Common myeloid progenitor, CD34-positive (primary cell): ENCODE measurements at regions not wholly inside any gene's neighbourhood (a gene's known extent, or its start where the extent isn't known, plus 50 kb on each side); places are given as distances from the start of the nearest gene placed in this dataset.

ENCODE experiments used
- CTCF ChIA-PET: fragments of 350-600 bp; sonication (Branson Sonifier 250); formaldehyde crosslinking; loops from one replicate; lab custom pipeline; 2021; ENCODE audit warnings: antibody characterized with exemption; lab: Charles Lee
- POLR2A ChIA-PET: fragments of 350-600 bp; sonication (Branson Sonifier 250); formaldehyde crosslinking; loops from one replicate; lab custom pipeline; 2021; ENCODE audit warnings: antibody characterized with exemption; lab: Charles Lee
- DNase-seq, 3 donors: peaks; one replicate each; pipeline versions ENCODE4 v3.0.0 to v3.0.0-alpha.2; 2013
- H3K27ac ChIP-seq, 2 experiments: 1 replicate in 1 of 2; 2 replicates in 1 of 2; pipeline ENCODE4 v1.7.0; 2013; ENCODE audit warnings: inconsistent platforms in 2 of 2, low read length in 2 of 2, mild to moderate bottlenecking in 2 of 2, low read depth in 1 of 2, moderate library complexity in 1 of 2; ENCODE audit not compliant: severe bottlenecking in 2 of 2, insufficient read depth in 1 of 2, poor library complexity in 1 of 2
- H3K27me3 ChIP-seq, 5 experiments: replicated peaks in 2 of 5; 1 replicate in 3 of 5; 2 replicates in 2 of 5; pipeline versions ENCODE4 v1.6.1 to v1.7.0; 2013; ENCODE audit warnings: low read length in 4 of 5, mild to moderate bottlenecking in 2 of 5, moderate library complexity in 2 of 5, inconsistent platforms in 1 of 5; ENCODE audit not compliant: insufficient read depth in 5 of 5, control insufficient read depth in 4 of 5
- H3K36me3 ChIP-seq, 4 experiments: 1 replicate in 2 of 4; 2 replicates in 2 of 4; pipeline versions ENCODE4 v1.6.1 to v1.7.0; 2013; ENCODE audit warnings: low read length in 3 of 4, control low read depth in 1 of 4, mild to moderate bottlenecking in 1 of 4; ENCODE audit not compliant: control insufficient read depth in 4 of 4, insufficient read depth in 4 of 4
- H3K4me1 ChIP-seq, 4 experiments: 1 replicate in 3 of 4; 2 replicates in 1 of 4; pipeline versions ENCODE4 v1.6.1 to v1.7.1; 2013; ENCODE audit warnings: low read length in 3 of 4, mild to moderate bottlenecking in 3 of 4, control low read depth in 1 of 4, inconsistent platforms in 1 of 4, moderate library complexity in 1 of 4; ENCODE audit not compliant: control insufficient read depth in 4 of 4, insufficient read depth in 4 of 4; ENCODE audit errors: control extremely low read depth in 1 of 4
- H3K4me3 ChIP-seq, 7 experiments: 1 replicate in 4 of 7; 2 replicates in 3 of 7; pipeline versions ENCODE4 v1.5.1 to v1.7.0; 2013; ENCODE audit warnings: mild to moderate bottlenecking in 7 of 7, low read length in 6 of 7, moderate library complexity in 6 of 7, inconsistent platforms in 2 of 7, low read depth in 2 of 7, control low read depth in 1 of 7; ENCODE audit not compliant: insufficient read depth in 4 of 7, control insufficient read depth in 1 of 7; ENCODE audit errors: extremely low read depth in 1 of 7
- H3K9me3 ChIP-seq, 5 experiments: 1 replicate in 4 of 5; 2 replicates in 1 of 5; pipeline versions ENCODE4 v1.6.1 to v1.7.1; 2013; ENCODE audit warnings: low read length in 4 of 5, mild to moderate bottlenecking in 2 of 5, inconsistent platforms in 1 of 5, low read depth in 1 of 5, moderate library complexity in 1 of 5; ENCODE audit not compliant: control insufficient read depth in 4 of 5, insufficient read depth in 2 of 5; ENCODE audit errors: control extremely low read depth in 1 of 5
- WGBS: methylation state at CpG from one replicate; pipeline ENCODE4 v1.1.5; 2013; ENCODE audit not compliant: insufficient coverage; 5-methylcytosine and 5-hydroxymethylcytosine counted together

GRCh38 chr3:59150039-59150438 is 100.2 kb upstream of the CFAP20DC start:
- ChIA-PET CTCF (no interaction called here), POLR2A (no interaction called here)
- WGBS: 85% methylated on average over 3 of the region's 3 CpGs
- DNase-seq: no peak
- no peaks in the 10 kb centered on the region for H3K36me3 ChIP-seq
- H3K27ac ChIP-seq: no peak overlapping the region
- peaks cover 0 to 28% (median 4%) of the 10 kb centered on the region in 5 experiments for H3K9me3 ChIP-seq
- H3K4me3 ChIP-seq: no peak overlapping the region
- H3K4me1 ChIP-seq: no peaks in the 10 kb centered on the region
- no peaks in the 10 kb centered on the region for H3K27me3 ChIP-seq

- no peaks in the 10 kb centered on the region for H3K4me1 ChIP-seq
- ChIA-PET CTCF (no interaction called here), POLR2A (no interaction called here)
- no peak overlapping the region for H3K27ac ChIP-seq
- WGBS: no CpG with 5 or more reads among the region's 2 CpGs
- no peaks in the 10 kb centered on the region for H3K36me3 ChIP-seq
- no peak for DNase-seq
- no peaks in the 10 kb centered on the region for H3K27me3 ChIP-seq
- peaks cover 0 to 28% (median 4%) of the 10 kb centered on the region in 5 experiments for H3K9me3 ChIP-seq
- no peak overlapping the region for H3K4me3 ChIP-seq
Measured at GRCh38 chr3:59149166-59149565, 99.3 kb upstream of the CFAP20DC start.

- Histone ChIP-seq H3K4me3 (no peak overlapping the region), H3K4me1 (no peaks in the 10 kb centered on the region), H3K9me3 (peaks cover 0 to 12% (median 0%) of the 10 kb centered on the region in 5 experiments), H3K27me3 (no peaks in the 10 kb centered on the region), H3K27ac (no peak overlapping the region), H3K36me3 (no peaks in the 10 kb centered on the region)
- CTCF ChIA-PET: no interaction called here
- POLR2A ChIA-PET: no interaction called here
- DNase-seq: no peak
Measured at GRCh38 chr3:59143447-59143846, 93.6 kb upstream of the CFAP20DC start.

GRCh38 chr3:59142556-59142955 is 92.7 kb upstream of the CFAP20DC start:
- Histone ChIP-seq H3K4me3 (no peak overlapping the region), H3K27me3 (no peaks in the 10 kb centered on the region), H3K9me3 (peaks cover 0 to 5% (median 0%) of the 10 kb centered on the region in 5 experiments), H3K27ac (no peak overlapping the region), H3K4me1 (no peaks in the 10 kb centered on the region), H3K36me3 (no peaks in the 10 kb centered on the region)
- POLR2A ChIA-PET: no interaction called here
- WGBS: 51% methylated on average over 2 of the region's 6 CpGs
- no peak for DNase-seq
- CTCF ChIA-PET: no interaction called here

GRCh38 chr3:59138966-59139365 is 89.1 kb upstream of the CFAP20DC start:
- 100% methylated on average over 1 of the region's 7 CpGs for WGBS
- no peak for DNase-seq
- Histone ChIP-seq H3K9me3 (no peaks in the 10 kb centered on the region), H3K27ac (no peak overlapping the region), H3K4me1 (peaks cover 0 to 3% (median 1%) of the 10 kb centered on the region in 4 experiments), H3K4me3 (no peak overlapping the region), H3K27me3 (no peaks in the 10 kb centered on the region), H3K36me3 (no peaks in the 10 kb centered on the region)
- ChIA-PET CTCF (no interaction called here), POLR2A (no interaction called here)

- DNase-seq: no peak
- no CpG with 5 or more reads among the region's 1 CpG for WGBS
- CTCF ChIA-PET: interaction anchor here (1.0 kb wide), 1 partner anchor 10 kb away, joined by 3 read pairs; no protein-coding TSS in a partner anchor
Measured at GRCh38 chr3:59137415-59137814, 87.6 kb upstream of the CFAP20DC start.

GRCh38 chr3:59136081-59136480 is 86.3 kb upstream of the CFAP20DC start:
- DNase-seq: no peak
- CTCF ChIA-PET: no interaction called here
- H3K27ac ChIP-seq: no peak overlapping the region
- H3K27me3 ChIP-seq: no peaks in the 10 kb centered on the region
- no peaks in the 10 kb centered on the region for H3K9me3 ChIP-seq
- H3K4me3 ChIP-seq: no peak overlapping the region
- H3K4me1 ChIP-seq: peaks cover 0 to 3% (median 1%) of the 10 kb centered on the region in 4 experiments
- POLR2A ChIA-PET: no interaction called here
- H3K36me3 ChIP-seq: no peaks in the 10 kb centered on the region
- no CpG with 5 or more reads among the region's 2 CpGs for WGBS

More at GRCh38 chr3:59137415-59137814, 87.6 kb upstream of the CFAP20DC start:
- POLR2A ChIA-PET: no interaction called here
- Histone ChIP-seq H3K4me3 (no peak overlapping the region), H3K9me3 (no peaks in the 10 kb centered on the region), H3K27ac (no peak overlapping the region), H3K4me1 (peaks cover 0 to 3% (median 1%) of the 10 kb centered on the region in 4 experiments), H3K27me3 (no peaks in the 10 kb centered on the region), H3K36me3 (no peaks in the 10 kb centered on the region)
